Stomach (tissue), 4 donors: ENCODE measurements at regions not wholly inside any gene's neighbourhood (a gene's known extent, or its start where the extent isn't known, plus 50 kb on each side); places are given as distances from the start of the nearest gene placed in this dataset.

Experiments
- EP300 ChIP-seq: sonication (generic); formaldehyde crosslinking; IDR thresholded peaks from one replicate; pipeline ENCODE4 v1.6.1; 2017; ENCODE audit warnings: antibody characterized with exemption
- POLR2A ChIP-seq, 4 donors: fragments of 450-650 bp; IDR thresholded peaks; one replicate each; pipeline ENCODE4 v1.6.1; 2016; ENCODE audit warnings: antibody characterized with exemption in 4 of 4, control low read depth in 2 of 4, mild to moderate bottlenecking in 1 of 4, moderate library complexity in 1 of 4
- TF ChIP-seq, protein P1 (sequence below), 7 experiments: fragments of 450-650 bp in 4 of 7; fragments of 200-600 bp in 3 of 7; sonication (generic) in 3 of 7; IDR thresholded peaks; one replicate each; pipeline ENCODE4 v1.5.1; 2016 to 2019; ENCODE audit warnings: antibody characterized with exemption in 7 of 7, control low read depth in 2 of 7, mild to moderate bottlenecking in 1 of 7

DNA sequence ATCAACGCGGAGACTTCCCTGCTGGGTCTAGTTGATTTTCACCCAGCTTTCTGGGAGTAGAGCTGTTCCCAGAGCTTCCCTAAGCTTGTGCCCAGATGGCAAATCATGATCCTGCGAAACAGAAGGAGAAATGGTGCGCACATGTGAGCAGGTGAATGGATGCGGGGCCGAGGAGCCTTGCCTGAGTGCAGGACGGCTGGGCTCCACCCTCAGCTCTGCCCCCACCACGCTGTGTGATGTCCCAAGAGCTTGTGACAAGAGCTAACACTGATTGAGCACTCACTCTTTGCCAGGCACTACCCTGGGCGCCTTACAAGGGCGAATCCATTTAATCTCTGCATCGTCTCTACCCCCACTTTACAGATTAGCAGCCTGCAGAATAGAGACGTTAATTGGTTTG is 162.7 kb upstream of the RPL38 start:
- TF ChIP-seq, protein P1, sequence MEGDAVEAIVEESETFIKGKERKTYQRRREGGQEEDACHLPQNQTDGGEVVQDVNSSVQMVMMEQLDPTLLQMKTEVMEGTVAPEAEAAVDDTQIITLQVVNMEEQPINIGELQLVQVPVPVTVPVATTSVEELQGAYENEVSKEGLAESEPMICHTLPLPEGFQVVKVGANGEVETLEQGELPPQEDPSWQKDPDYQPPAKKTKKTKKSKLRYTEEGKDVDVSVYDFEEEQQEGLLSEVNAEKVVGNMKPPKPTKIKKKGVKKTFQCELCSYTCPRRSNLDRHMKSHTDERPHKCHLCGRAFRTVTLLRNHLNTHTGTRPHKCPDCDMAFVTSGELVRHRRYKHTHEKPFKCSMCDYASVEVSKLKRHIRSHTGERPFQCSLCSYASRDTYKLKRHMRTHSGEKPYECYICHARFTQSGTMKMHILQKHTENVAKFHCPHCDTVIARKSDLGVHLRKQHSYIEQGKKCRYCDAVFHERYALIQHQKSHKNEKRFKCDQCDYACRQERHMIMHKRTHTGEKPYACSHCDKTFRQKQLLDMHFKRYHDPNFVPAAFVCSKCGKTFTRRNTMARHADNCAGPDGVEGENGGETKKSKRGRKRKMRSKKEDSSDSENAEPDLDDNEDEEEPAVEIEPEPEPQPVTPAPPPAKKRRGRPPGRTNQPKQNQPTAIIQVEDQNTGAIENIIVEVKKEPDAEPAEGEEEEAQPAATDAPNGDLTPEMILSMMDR (IDR thresholded peaks at IDR 0.05) = no peak
- TF ChIP-seq EP300 = no peak
- no peak for TF ChIP-seq POLR2A (IDR thresholded peaks at IDR 0.05)
